Activated CD4-positive, alpha-beta T cell treated with anti-CD3 and anti-CD28 coated beads for 48 hours (primary cell): ENCODE measurements at regions not wholly inside any gene's neighbourhood (a gene's known extent, or its start where the extent isn't known, plus 50 kb on each side); places are given as distances from the start of the nearest gene placed in this dataset.

ENCODE experiments used
- DNase-seq: peaks from one replicate; pipeline ENCODE4 v3.0.0-alpha.2; 2020

- DNase-seq = no peak
Observed at GRCh38 chr16:6918646-6919045, 414.0 kb upstream of the RBFOX1 start.

GRCh38 chr16:6916946-6917345 is 415.7 kb upstream of the RBFOX1 start:
- no peak for DNase-seq

GRCh38 chr16:6913566-6913965 is 419.1 kb upstream of the RBFOX1 start:
- no peak for DNase-seq

- DNase-seq = no peak
Observed at GRCh38 chr16:6910301-6910700, 422.3 kb upstream of the RBFOX1 start.

GRCh38 chr16:6905601-6906000 is 427.0 kb upstream of the RBFOX1 start:
- DNase-seq = no peak

GRCh38 chr16:6903671-6904070 is 429.0 kb upstream of the RBFOX1 start:
- DNase-seq = no peak

GRCh38 chr16:6898896-6899295 is 433.7 kb upstream of the RBFOX1 start:
- no peak for DNase-seq

- no peak for DNase-seq
Observed at GRCh38 chr16:6897876-6898485, 434.7 kb upstream of the RBFOX1 start.

GRCh38 chr16:6892966-6893365 is 439.7 kb upstream of the RBFOX1 start:
- no peak for DNase-seq

GRCh38 chr16:6891496-6891895 is 441.1 kb upstream of the RBFOX1 start:
- DNase-seq = no peak

- DNase-seq = no peak
Observed at GRCh38 chr16:6888531-6888930, 444.1 kb upstream of the RBFOX1 start.

GRCh38 chr16:6884002-6884401 is 448.6 kb upstream of the RBFOX1 start:
- DNase-seq = no peak

GRCh38 chr16:6880263-6880662 is 452.4 kb upstream of the RBFOX1 start:
- DNase-seq = no peak

- DNase-seq = no peak
Observed at GRCh38 chr16:6864671-6865070, 468.0 kb upstream of the RBFOX1 start.

- no peak for DNase-seq
Observed at GRCh38 chr16:6864244-6864643, 468.4 kb upstream of the RBFOX1 start.

GRCh38 chr16:6863135-6863534 is 469.5 kb upstream of the RBFOX1 start:
- DNase-seq = no peak

GRCh38 chr16:6861815-6862477 is 470.7 kb upstream of the RBFOX1 start:
- no peak for DNase-seq

- DNase-seq = no peak
Observed at GRCh38 chr16:6861135-6861814, 471.4 kb upstream of the RBFOX1 start.

- no peak for DNase-seq
Observed at GRCh38 chr16:6857575-6857974, 475.1 kb upstream of the RBFOX1 start.

- DNase-seq = no peak
Observed at GRCh38 chr16:6856578-6856977, 476.1 kb upstream of the RBFOX1 start.

GRCh38 chr16:6853565-6853964 is 479.1 kb upstream of the RBFOX1 start:
- no peak for DNase-seq

GRCh38 chr16:6852643-6853225 is 479.9 kb upstream of the RBFOX1 start:
- no peak for DNase-seq

GRCh38 chr16:6846452-6846851 is 486.2 kb upstream of the RBFOX1 start:
- no peak for DNase-seq

GRCh38 chr16:6841392-6841791 is 491.3 kb upstream of the RBFOX1 start:
- DNase-seq = no peak
